Hematopoietic multipotent progenitor cell treated with erythropoietin and hydrocortisone succinate and interleukin-3 and kit ligand, for 8 days (in vitro differentiated cells): ENCODE measurements at regions not wholly inside any gene's neighbourhood (a gene's known extent, or its start where the extent isn't known, plus 50 kb on each side); places are given as distances from the start of the nearest gene placed in this dataset.

Source experiments
- DNase-seq: peaks from one replicate; pipeline ENCODE4 v3.0.0-alpha.2; 2015

DNA sequence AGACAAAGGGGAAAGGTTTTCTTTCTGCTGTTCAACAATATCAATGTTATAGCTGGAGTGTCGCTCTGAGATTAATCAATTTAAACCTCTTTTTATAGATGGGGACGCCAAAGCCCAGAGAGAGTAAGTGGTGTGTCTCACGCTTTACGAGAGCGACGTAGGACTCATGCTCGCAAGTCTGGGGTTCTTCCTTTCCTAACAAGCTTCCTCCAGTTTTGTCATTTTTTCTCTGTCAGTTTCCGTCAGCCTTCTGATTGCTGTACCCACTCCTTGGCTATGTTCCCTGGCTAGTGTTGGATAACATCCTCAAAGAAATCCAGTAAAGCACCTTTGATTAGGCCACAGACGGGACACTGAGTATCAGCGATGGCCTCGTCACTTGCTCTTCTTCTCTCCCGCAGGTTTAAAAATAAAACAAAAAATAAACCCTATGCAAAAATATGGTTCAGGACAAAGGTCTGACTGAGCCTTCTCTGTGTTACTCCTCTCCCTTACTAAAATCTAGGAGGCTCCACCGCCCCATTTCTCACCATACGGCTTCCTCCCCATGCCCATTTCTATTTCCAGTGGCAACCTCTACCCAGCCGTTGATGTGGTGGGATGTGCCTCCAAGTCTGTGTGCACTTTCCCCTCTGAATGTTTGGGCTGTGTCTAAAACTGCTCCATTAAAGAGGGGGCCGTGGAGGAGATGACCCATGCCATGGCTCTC lies 172.7 kb upstream of the PARP11 start:
- no peak for DNase-seq

DNA sequence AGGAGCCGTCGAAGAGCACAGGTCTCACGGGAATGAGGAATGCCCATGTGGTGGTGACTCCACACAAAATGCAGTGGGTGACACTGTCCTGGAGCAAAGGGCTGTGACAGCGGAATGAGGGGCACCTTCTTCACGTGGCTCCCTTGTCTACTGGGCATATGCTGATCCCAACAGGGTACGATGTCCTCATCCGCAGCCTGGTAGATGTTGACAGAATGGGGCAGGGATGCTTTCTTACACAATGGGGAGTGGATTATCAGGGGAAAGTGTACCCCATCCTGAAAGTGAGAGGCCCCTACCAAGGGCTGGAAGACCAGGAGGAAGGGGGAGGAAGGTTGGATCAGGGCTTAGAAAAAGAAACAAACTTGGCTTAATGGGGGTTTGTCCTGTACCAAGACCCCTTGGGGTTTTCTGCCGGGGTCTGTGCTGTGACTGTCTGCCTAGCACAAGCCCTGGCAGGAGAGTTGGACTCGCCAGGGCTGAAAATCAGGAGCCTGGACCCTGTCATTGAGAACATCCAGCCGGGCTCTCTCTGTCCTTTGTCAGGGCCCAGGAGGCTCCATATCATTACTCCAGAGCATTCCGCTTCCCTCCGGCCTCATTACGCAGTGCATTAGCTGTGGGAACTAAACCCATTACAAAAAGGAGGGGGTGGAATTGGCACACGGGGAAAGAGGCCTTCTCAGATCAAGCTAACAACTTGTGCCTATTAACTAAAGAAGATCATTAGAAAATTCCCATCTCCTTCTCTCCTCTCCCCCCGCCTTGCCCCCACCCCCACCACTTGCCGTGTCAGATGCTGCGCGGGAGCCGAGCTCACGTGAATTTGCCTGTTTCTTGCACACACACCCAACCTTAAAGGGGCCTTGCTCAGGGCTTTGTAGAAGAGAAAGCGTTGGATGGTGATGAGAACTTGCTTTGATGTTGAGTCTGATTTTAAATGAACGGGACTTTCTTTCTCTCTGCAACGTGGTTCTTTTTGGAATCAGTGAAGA lies 171.8 kb upstream of the PARP11 start:
- DNase-seq = no peak

GRCh38 chr12:4044101-4044500 lies 170.9 kb upstream of the PARP11 start:
- no peak for DNase-seq

- no peak for DNase-seq
These were observed 168.1 kb upstream of the PARP11 start for GRCh38 chr12:4041187-4041885.

DNA sequence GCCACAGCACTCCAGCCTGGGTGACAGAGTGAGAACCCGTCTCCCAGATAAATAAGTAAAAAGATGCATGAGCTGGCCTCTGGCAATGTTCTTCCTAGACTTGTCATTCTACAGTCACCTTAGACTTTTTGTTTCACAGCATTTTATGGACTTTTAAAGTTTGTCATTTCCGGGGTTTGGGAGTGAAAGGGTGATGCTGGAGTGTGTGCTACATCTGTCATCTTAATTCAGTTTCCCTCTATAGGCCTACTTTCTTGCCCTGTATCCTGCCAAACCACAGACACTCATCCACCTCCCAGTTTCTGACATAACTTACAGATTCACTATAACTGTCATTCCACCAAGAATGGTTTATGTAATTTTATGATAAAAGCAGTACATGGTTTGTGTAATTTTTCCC lies 166.7 kb upstream of the PARP11 start:
- DNase-seq = no peak

DNA sequence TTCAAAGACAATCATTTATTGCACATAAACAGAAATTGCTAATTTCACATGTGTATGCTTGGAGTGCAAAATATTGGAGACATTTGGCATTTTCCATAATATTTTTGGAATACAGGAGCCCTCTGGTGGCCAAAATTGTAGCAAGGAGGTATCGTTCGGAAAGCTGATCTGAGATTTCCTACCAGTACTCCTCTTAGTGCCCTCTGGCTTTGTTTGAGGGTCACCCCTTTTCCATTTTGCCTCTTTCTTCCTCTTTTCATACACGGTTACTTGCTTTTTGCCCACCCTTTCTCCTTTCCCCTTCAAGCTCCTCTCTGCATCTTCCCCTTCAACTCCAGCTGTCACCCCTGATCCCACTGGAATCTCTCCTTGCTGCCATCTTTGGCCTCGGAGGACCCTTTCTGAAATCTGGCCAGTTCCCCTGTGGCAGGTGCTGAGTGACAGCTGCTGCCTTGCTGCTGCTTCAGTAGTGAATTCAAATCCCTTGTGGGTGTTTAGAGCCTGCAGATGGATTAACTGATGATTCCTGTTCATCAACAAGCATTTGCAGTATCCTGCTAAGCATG lies 164.6 kb upstream of the PARP11 start:
- peak; percentile 49 for DNase-seq

- no peak for DNase-seq
These were observed 163.6 kb upstream of the PARP11 start for GRCh38 chr12:4036671-4037271.

DNA sequence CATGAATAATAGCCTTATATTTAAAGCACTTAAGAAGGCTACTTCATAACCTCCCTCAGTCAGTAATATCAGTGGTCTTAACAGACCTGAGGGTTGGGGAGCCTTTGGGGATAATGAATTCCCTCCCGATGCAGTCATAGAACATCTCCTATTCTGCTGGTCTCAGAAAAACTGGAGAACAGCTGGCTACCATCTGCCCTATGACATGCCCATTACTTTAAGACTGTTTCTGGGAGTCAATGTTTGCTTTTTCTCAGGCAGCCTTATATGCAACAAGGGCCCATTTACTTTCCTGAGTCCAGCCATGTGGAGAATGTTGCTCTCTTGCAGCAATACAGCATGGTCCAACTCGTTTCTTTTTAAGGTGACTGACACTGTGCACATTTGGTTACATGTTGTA lies 161.7 kb upstream of the PARP11 start:
- no peak for DNase-seq

DNA sequence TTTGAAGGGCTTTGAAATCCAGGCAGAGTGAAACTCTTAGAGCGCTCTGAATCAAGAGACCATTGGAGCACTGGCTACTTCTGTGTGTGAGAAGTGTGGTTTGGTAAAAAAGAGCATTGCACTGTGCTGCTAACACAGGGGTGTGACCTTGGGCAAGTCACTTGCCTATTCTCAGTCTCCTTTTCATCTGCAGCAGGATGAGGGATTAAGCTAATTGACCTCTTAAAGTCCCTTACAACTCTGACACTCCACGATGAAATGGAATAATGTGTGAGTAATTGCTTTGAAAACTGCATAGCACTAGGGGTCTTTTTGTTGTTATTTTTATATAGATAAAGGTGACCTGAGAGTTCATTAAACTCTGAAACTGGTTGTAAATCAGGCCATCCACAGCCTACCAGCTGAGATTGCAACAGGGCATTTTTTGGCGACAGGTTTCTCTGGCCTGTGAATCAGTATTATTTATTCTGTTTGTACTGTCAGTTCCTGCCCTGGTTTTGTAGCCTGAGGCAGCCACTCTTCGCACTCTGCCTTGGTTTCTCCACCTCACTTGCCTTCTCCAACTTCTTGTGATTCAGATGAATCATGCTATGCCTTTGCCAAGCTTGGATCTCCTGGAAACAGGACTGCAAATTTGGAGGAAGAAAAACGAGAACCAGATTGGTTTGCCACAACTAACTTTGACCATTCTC lies 159.9 kb upstream of the PARP11 start:
- no peak for DNase-seq

DNA sequence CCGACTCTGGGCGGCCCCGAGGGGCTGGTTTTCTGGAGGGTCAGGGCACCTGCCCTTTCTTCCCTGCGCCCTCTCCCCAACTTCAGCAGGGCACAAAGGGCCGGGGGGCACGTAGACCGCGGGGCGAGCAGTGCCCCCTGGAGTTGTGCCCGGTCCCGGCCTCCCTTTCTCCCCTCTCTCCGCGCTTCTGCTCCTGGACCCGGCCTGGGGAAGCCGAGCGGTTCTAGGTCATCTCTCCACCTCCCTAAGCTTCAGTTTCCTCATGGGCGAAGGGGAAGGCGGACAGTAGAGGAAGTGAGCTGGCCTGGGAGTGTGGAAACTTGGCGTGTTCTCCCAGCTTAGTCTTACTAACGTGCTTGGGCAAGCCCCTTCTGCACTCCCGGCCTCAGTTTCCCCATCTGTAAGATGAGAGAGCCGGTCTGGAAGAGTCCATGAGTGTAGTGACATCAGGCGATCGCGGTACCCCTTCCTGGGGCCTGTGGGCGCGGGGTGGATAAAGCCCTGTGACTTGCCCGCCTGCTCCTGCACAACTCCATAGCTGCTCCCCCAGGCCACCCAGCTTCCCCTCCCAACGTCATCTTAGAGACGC lies 158.6 kb upstream of the PARP11 start:
- no peak for DNase-seq

DNA sequence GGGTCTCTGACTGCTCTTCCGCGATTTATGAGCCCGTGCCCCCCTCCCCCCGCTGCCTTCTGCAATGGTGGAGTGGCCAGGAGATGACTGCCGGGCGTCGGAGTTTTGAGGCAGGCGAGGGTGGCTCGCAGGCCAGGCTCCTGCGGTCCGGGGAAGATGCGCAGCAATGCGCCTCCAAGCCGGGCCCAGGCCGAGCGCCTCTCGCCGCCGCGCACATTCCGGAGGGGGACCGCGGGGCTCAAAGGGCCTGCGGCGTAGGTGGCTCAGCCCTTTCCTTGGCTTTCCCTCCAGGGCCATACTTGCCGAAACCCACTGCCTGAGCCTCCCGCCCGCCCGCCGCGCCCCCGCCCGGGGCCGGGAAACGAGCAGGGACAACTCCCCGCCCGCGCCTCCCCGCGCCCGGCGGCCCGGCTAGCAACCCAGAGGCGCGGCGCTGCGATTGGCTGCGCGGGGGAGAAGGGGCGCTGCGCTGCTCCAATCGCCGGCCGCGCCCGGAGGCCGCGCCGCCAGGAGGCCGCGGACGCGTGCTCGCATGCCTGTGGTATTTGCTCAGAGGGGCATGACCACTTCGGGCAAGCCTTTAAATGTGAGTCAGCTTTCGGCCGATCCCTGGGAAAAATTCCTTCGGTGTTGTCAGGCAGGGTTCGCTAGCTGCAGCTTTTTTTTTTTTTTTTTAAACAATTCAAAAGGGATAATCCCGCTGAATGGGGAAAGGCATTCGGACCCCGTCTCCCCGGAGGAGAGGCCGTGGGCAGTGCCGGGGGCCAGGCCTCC lies 157.9 kb upstream of the PARP11 start:
- DNase-seq = peak; percentile 64

DNA sequence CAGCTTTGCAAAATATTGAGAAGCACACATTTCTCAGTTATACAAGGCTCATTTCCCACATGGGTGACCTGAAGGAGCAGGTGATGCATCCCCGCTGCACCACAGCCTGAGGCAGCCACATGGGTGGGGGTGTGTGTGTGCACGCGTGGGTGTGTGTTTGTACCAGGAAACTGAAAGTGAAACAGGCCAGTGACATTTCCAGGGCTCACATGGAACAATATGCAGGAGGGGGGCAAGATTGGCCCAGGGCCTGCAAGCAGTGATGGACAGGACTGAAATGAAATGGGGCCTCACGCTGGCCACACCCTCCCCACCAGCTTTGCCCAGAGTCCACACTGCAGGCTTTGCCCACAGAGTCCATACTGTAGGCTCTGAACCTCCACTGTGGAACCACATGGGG lies 154.2 kb upstream of the PARP11 start:
- DNase-seq = no peak

GRCh38 chr12:4026517-4026916 lies 153.3 kb upstream of the PARP11 start:
- no peak for DNase-seq

GRCh38 chr12:4026020-4026358 lies 152.8 kb upstream of the PARP11 start:
- DNase-seq = no peak

DNA sequence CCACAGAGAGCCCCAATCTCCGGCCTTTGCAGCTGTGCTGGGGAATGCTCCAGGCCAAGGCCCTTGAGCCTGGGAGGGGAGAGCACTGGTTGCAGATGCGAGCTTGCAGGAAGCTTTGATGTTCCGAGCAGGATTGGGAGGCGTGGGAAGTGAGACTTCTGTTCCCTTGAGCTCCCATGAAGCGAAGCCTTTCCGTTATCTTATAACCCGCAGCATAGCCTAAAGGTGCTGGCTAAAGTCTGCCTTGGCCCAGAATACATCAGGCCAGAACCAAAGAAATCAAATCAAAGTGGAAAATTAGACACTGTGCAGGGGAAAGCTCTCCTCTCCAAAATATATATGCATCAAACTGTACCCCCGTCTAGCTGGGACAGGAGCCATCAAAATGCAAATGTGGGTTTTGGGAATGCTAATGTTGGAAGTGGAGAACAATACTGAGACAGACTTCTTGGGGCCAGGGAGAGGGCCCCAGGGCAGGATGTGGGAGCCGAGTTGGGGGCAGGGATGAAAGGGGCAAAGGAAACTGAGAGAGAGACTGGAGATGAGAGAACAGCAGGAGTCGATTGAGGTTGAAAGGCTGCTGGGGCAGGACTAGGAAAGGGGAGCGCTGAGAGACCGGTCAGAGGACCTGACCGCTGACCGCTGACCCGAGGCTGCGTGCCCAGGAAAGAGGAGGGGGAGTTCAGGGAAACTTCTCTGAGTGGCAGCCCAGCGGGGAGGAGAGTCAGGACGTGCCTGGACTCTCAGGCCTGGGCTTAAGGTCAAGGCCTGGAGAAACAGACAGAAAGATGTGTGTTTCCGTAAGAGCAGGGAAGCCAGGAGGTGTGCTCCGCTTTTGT lies 152.2 kb upstream of the PARP11 start:
- no peak for DNase-seq

- no peak for DNase-seq
These were observed 151.5 kb upstream of the PARP11 start for GRCh38 chr12:4024701-4025100.

DNA sequence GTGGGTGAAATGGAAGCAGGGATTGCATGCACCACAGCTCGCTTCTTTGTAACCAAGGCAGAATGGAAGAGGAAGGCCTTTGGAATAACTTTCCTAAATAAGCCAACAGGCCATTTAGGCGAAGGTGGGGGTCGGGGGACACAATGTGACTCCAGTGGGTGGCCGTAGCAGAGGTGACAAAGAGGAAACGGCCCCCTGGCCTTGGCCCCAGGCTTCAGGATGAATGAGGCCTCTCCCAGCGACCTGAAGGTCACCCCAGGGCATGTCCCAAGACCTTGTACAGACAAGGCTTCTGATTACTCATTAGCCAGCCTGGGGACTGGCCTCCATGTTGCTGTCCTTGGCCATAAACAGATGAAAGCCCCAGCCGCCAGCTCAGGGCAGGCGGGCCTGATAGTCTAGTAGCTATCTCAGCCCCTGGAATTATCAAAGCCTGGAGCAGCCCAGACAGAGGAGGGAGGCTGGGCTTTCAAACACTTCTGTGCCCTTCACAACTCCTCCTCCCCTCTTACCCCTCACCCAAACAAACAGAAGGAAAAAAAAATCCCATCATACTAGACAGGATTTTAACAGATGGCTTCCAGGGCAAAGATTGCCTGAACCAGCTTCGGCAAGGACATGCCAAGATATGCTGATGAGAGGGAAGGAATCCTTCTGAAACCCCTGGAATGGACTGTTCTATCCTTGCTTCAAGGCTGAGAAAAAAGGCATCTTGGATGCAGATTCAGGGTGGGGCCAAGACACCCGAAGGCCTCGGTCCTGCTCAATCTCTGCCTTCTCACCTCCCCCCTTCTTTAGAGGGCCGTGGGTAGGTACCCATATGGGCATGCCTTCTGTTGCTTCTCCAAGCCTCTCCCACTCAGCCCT lies 142.3 kb upstream of the PARP11 start:
- no peak for DNase-seq

DNA sequence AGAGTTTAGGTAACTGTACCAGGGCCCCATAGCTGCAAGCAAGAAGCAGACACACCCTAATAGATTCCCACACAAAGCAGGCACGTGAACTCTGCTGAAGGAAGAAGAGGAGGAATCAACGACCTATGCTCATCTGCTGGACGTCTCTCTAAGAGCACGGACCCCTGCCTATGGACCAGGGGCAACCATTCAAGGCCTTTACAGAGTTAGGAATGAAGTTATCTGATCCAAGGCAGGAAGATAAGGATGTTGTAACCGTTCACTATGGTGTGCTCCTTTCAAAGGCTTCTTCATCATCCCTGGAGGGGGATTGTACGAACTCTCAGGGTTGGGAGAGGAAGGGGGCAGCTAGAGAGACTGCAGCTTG lies 141.6 kb upstream of the PARP11 start:
- no peak for DNase-seq

- DNase-seq = no peak
These were observed 141.2 kb upstream of the PARP11 start for GRCh38 chr12:4014444-4014843.
